H7 (cell line): ENCODE measurements at regions not wholly inside any gene's neighbourhood (a gene's known extent, or its start where the extent isn't known, plus 50 kb on each side); places are given as distances from the start of the nearest gene placed in this dataset.

Experiments used
- DNase-seq: peaks from one replicate; pipeline ENCODE4 v3.0.0; 2012
- H3K27me3 ChIP-seq: 2 replicates; pipeline ENCODE4 v1.6.0; 2011; ENCODE audit warnings: mild to moderate bottlenecking, low read length; ENCODE audit not compliant: control insufficient read depth, insufficient read depth
- H3K36me3 ChIP-seq: replicated peaks from 2 replicates; pipeline ENCODE4 v1.5.1; 2011; ENCODE audit warnings: low read length; ENCODE audit not compliant: control insufficient read depth, insufficient read depth
- H3K4me3 ChIP-seq: 2 replicates; pipeline ENCODE4 v1.5.1; 2011; ENCODE audit warnings: low read depth, mild to moderate bottlenecking, control low read depth, low read length, moderate library complexity; ENCODE audit not compliant: insufficient read depth

DNA sequence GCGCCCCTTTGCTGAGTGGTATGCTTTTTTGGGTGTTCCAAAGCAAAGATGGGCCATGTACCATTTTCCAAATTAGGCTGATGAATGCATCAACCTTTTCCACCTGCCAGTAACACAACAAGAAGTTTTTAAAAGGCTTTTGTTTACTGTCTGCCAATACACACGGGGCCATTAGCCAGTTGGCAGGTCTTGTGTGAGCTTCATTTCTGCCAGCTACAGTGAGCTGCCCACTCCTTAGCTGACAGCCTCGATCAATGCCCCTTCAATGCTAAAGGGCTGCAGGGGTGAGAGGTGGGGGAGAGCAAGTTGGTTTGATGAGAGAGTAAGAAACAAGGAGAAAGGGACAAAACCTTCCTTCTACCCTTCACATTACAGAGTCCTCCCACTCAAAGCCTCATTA lies 128.7 kb downstream of the C5orf15 start:
- no peak for DNase-seq
- H3K4me3 ChIP-seq: no peak overlapping the region
- no peaks in the 10 kb centered on the region for H3K36me3 ChIP-seq
- no peaks in the 10 kb centered on the region for H3K27me3 ChIP-seq

GRCh38 chr5:133839090-133839489 lies 129.3 kb downstream of the C5orf15 start:
- no peak for DNase-seq

DNA sequence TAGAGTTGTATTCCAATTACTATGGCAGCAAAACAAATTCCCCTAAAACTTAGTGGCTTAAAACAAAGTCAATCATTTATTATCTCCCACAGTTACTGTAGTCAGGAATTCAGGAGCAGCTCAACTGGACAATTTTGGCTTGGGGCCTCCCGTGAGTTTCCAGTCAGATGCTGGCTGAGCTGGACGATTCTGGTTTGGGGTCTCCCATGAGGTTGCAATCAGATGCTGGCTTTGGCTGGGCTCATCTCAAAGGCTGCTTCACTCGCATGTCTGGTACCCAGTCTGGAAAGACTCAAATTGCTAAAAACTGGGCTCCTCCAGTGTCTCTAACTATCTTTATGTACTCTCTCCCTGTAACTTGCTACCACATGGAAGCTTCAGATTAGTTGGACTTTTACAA lies 130.1 kb downstream of the C5orf15 start:
- H3K36me3 ChIP-seq: no peaks in the 10 kb centered on the region
- DNase-seq: no peak
- H3K4me3 ChIP-seq: no peak overlapping the region
- no peaks in the 10 kb centered on the region for H3K27me3 ChIP-seq

More at GRCh38 chr5:133839090-133839489, 129.3 kb downstream of the C5orf15 start:
- H3K36me3 ChIP-seq: no peaks in the 10 kb centered on the region
- no peaks in the 10 kb centered on the region for H3K27me3 ChIP-seq
- H3K4me3 ChIP-seq: no peak overlapping the region

- no peaks in the 10 kb centered on the region for H3K27me3 ChIP-seq
- H3K4me3 ChIP-seq: no peak overlapping the region
- no peaks in the 10 kb centered on the region for H3K36me3 ChIP-seq
- no peak for DNase-seq
Observed at GRCh38 chr5:133831491-133832224, 136.8 kb downstream of the C5orf15 start.

- Histone ChIP-seq H3K27me3 (no peaks in the 10 kb centered on the region), H3K36me3 (no peaks in the 10 kb centered on the region)
Observed at GRCh38 chr5:133830911-133831310, 137.5 kb downstream of the C5orf15 start.

GRCh38 chr5:133830281-133830680 lies 138.1 kb downstream of the C5orf15 start:
- no peak for DNase-seq
- Histone ChIP-seq H3K36me3 (no peaks in the 10 kb centered on the region), H3K4me3 (no peak overlapping the region), H3K27me3 (no peaks in the 10 kb centered on the region)

More at GRCh38 chr5:133830911-133831310, 137.5 kb downstream of the C5orf15 start:
- DNase-seq: no peak
- no peak overlapping the region for H3K4me3 ChIP-seq

- Histone ChIP-seq H3K27me3 (no peaks in the 10 kb centered on the region), H3K36me3 (no peaks in the 10 kb centered on the region), H3K4me3 (no peak overlapping the region)
- DNase-seq: no peak
Observed at GRCh38 chr5:133829786-133830185, 138.6 kb downstream of the C5orf15 start.

- DNase-seq: peak; percentile 49
- no peaks in the 10 kb centered on the region for H3K27me3 ChIP-seq
- no peak overlapping the region for H3K4me3 ChIP-seq
- no peaks in the 10 kb centered on the region for H3K36me3 ChIP-seq
Observed at GRCh38 chr5:133828722-133829121, 139.7 kb downstream of the C5orf15 start.

DNA sequence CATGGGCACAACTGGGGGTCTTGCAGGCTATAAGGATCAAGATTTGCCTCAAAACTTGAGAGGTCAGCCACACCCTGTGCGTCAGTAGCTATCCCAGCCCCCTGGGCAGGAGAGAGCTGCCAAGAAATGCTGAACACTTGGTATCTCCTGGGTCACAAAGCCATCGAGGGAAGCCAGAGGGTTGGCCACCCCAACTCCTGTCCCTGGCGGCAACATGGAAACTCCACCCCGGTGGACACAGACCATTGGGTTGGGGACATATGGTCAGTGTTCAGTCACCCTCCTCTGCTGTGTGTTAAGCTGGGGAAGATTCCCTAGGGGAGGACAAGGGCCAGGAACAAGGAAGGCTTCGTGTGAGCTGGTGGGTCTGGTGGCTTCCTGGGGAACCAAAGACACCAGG lies 140.6 kb downstream of the C5orf15 start:
- Histone ChIP-seq H3K27me3 (no peaks in the 10 kb centered on the region), H3K4me3 (no peak overlapping the region), H3K36me3 (no peaks in the 10 kb centered on the region)
- DNase-seq: no peak

- H3K4me3 ChIP-seq: no peak overlapping the region
- no peaks in the 10 kb centered on the region for H3K27me3 ChIP-seq
- H3K36me3 ChIP-seq: no peaks in the 10 kb centered on the region
- no peak for DNase-seq
Observed at GRCh38 chr5:133827011-133827410, 141.4 kb downstream of the C5orf15 start.

DNA sequence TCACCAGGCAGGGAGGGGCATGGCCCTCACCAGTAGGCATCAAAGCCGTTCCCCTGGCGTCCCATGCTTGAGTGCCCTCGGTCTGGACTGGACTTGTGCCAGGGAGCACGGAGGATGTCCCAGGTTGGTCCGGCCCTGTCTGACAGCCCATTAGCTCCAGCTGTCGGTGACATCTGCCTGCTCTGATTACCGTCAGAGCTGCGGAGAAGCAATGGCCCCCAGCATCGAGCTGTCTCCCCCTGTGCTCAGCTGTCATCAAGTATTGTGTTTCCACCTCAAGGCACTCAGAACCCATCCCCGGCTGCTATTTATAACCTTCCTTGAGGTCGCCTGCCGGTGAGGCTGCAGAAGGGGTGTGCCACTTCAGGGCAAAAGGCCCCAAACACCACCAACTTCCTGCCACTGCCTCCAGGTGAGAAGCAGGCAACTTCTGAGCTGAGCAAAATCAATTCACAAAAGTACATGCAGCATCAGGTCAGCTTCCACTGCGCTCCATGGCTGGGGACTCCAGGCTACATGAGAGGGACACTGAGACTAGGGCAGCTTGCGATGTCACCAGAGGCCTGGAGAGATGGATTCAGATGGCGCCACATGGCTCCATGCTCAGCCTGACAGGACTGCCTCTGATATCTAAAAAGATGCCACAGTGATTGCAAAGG lies 142.7 kb downstream of the C5orf15 start:
- Histone ChIP-seq H3K27me3 (no peaks in the 10 kb centered on the region), H3K4me3 (no peak overlapping the region), H3K36me3 (no peaks in the 10 kb centered on the region)
- DNase-seq: no peak

DNA sequence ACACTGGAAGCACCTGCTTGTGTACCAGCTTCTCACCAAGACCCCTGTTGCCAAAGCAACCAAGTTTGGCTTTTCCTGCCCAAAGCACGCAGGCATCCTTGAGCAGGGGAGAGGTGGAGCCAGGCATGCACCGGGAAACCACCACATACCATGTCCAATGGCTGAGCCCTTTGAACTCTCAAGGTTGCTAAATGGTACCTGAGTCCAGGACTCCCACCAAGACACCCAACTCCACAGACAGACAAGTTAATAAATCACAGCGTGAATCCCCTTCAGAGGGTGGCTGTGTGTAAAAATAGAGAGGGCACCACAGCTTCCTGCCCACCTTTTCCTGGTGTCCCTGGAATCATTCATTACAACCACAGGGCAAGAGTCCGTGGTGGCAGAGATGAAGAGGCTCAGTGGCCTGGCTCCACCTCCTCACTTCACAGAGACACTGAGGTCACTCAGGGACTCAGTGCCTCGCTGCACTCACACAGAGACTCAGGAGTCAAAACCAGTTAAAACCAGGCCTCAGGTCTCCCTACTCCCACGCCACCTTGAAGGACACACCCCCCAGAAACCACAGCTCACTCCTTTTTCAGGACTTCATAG lies 143.7 kb downstream of the C5orf15 start:
- DNase-seq: no peak
- no peak overlapping the region for H3K4me3 ChIP-seq
- no peaks in the 10 kb centered on the region for H3K27me3 ChIP-seq
- H3K36me3 ChIP-seq: no peaks in the 10 kb centered on the region

GRCh38 chr5:133821889-133822288 lies 146.5 kb downstream of the C5orf15 start:
- Histone ChIP-seq H3K4me3 (no peak overlapping the region), H3K27me3 (no peaks in the 10 kb centered on the region), H3K36me3 (no peaks in the 10 kb centered on the region)
- DNase-seq: no peak

DNA sequence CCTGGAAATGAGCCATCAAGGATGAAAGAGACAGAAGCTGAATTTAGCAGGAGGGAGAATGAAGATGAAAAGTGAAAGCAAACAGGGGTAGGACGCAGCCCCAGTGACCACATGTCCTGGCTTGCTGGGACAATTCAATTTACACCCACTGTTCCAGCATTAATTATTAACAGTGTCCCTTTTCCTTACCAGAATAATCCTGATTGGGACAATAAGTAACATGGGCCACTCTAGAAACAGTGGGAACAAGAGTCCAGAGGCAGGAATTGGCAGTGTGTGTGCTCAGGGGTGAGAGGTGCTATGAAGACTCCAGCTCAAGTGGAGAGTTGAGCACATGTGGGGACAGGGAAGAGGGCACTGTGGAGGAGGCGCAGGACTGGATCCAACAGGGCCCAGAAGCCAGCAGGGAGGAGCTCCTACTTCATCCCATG lies 147.1 kb downstream of the C5orf15 start:
- no peak for DNase-seq
- H3K27me3 ChIP-seq: no peaks in the 10 kb centered on the region
- H3K4me3 ChIP-seq: no peak overlapping the region
- no peaks in the 10 kb centered on the region for H3K36me3 ChIP-seq

GRCh38 chr5:133820507-133820906 lies 147.9 kb downstream of the C5orf15 start:
- H3K36me3 ChIP-seq: no peaks in the 10 kb centered on the region

More at GRCh38 chr5:133820507-133820906, 147.9 kb downstream of the C5orf15 start:
- no peak for DNase-seq
- Histone ChIP-seq H3K27me3 (no peaks in the 10 kb centered on the region), H3K4me3 (no peak overlapping the region)
